OCI-LY1 (cell line): ENCODE measurements at regions not wholly inside any gene's neighbourhood (a gene's known extent, or its start where the extent isn't known, plus 50 kb on each side); places are given as distances from the start of the nearest gene placed in this dataset.
A peak's percentile ranks its signal among the peaks of the same experiment; 100 is the strongest.

ENCODE experiments used
- EZH2 ChIP-seq: fragments of 200-600 bp; sonication (generic), shearing (Covaris generic); IDR thresholded peaks from 2 replicates; pipeline ENCODE4 v1.8.0; 2017; ENCODE audit warnings: borderline replicate concordance, mixed run types, mild to moderate bottlenecking, antibody characterized with exemption, low read length, moderate library complexity, mixed read lengths
- TF ChIP-seq, protein P1 (sequence below): fragments of 200-600 bp; sonication (generic), shearing (Covaris generic); IDR thresholded peaks from 2 replicates; pipeline ENCODE4 v1.5.1; 2017; ENCODE audit warnings: mild to moderate bottlenecking, antibody characterized with exemption, low read length, moderate library complexity, mixed read lengths

DNA sequence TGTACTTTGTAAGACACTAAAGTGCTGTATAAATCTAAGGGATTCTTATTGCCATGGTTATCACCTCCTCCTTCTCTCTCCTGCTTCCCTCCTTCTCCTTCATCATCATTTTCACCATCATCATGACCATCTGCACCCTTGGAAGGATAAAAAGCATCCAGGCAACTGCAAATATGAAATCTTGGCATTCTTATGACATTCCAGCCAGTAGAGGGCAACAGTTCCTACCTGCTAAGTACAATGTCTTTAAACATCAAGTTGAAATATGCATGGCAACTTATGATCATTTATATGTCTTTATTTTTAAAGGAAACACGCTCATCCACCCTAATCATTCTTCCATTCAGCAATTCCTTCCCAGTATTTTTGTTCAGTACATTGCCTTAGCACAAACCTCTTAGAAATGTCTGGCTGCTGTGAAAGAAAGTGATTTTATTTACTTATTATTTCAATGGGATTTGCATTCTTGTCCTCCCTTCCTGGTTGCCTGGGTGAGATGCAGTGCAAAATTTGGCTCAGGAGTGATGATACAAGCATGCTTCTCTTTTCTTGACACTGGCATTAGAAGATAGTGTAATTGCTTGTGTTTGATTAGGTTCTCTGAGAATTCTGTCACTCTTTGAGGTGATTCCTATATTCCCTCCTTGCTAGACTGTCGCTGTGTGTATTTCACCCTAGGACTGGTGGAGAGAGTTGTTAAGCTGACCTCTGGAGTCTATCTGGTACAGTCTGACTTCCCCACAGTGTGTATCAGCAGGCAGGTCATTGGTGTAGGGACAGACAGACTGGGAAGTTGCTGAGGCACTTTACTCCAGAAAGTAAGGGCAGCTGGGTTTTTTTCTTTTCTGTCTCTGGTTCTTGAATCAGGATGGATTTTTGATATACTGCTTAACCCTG is 188.5 kb upstream of the BMPER start:
- TF ChIP-seq, protein P1, sequence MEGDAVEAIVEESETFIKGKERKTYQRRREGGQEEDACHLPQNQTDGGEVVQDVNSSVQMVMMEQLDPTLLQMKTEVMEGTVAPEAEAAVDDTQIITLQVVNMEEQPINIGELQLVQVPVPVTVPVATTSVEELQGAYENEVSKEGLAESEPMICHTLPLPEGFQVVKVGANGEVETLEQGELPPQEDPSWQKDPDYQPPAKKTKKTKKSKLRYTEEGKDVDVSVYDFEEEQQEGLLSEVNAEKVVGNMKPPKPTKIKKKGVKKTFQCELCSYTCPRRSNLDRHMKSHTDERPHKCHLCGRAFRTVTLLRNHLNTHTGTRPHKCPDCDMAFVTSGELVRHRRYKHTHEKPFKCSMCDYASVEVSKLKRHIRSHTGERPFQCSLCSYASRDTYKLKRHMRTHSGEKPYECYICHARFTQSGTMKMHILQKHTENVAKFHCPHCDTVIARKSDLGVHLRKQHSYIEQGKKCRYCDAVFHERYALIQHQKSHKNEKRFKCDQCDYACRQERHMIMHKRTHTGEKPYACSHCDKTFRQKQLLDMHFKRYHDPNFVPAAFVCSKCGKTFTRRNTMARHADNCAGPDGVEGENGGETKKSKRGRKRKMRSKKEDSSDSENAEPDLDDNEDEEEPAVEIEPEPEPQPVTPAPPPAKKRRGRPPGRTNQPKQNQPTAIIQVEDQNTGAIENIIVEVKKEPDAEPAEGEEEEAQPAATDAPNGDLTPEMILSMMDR = peak; percentile 73
- no peak for TF ChIP-seq EZH2
